GM13977 (cell line): ENCODE measurements at regions not wholly inside any gene's neighbourhood (a gene's known extent, or its start where the extent isn't known, plus 50 kb on each side); places are given as distances from the start of the nearest gene placed in this dataset.
A peak's percentile ranks its signal among the peaks of the same experiment; 100 is the strongest.

Experiments used
- DNase-seq: peaks from one replicate; pipeline ENCODE4 v3.0.0; 2012; ENCODE audit warnings: low spot score
- in situ Hi-C: fragments of 300-500 bp; cut with MboI; formaldehyde crosslinking; loops from one replicate; pipeline ENCODE4 v1.12.0; 2022; ENCODE audit warnings: low sequenced_read_pairs, low pct_unique_long_range_greater_than_20kb, mixed read lengths, inconsistent platforms; ENCODE audit not compliant: unreplicated experiment
- TF ChIP-seq, protein P1 (sequence below): IDR thresholded peaks from 2 replicates; pipeline ENCODE4 v1.5.1; 2012; ENCODE audit warnings: mild to moderate bottlenecking, control low read depth; ENCODE audit not compliant: insufficient read depth; ENCODE audit errors: extremely low read depth, missing control alignments

DNA sequence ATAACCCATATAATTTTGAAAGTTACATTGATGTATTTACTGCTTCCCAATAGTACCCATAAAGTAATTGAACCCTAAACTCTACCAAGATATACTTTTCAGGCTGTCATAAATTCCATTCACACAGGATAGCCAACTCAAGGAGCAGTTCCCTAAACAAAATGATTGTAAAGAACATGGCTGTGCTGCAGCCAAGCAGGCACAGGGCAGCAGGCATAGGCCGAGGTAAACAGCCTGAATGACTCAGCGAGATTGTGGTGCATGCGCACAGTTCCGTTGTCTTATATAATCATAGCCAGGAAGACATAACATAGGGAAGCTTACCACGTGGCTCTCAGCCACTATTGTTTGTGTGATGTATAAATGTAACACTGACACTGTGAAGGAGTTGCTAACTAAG, 344.9 kb downstream of the FSCB start:
- TF ChIP-seq, protein P1, sequence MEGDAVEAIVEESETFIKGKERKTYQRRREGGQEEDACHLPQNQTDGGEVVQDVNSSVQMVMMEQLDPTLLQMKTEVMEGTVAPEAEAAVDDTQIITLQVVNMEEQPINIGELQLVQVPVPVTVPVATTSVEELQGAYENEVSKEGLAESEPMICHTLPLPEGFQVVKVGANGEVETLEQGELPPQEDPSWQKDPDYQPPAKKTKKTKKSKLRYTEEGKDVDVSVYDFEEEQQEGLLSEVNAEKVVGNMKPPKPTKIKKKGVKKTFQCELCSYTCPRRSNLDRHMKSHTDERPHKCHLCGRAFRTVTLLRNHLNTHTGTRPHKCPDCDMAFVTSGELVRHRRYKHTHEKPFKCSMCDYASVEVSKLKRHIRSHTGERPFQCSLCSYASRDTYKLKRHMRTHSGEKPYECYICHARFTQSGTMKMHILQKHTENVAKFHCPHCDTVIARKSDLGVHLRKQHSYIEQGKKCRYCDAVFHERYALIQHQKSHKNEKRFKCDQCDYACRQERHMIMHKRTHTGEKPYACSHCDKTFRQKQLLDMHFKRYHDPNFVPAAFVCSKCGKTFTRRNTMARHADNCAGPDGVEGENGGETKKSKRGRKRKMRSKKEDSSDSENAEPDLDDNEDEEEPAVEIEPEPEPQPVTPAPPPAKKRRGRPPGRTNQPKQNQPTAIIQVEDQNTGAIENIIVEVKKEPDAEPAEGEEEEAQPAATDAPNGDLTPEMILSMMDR: no peak
- in situ Hi-C loops: no loop called here
- DNase-seq: no peak

DNA sequence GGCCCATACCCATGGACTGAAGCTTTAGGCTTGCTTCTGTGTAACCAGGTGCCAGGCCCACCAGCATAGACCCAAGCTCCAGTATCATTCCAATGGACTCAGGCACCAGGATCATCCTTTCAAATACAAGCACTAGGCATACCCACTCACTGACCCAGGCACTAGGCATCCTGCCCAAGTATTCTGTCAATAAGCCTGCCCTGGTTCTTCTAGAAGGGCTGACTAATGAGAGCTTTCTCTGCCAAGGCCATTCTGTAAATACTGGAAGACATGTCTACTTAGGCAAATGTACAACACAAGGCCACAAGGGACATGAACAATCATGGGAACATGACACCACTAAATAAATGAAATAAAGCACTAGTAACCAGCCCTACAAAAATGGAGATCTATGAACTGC, 352.2 kb downstream of the FSCB start:
- TF ChIP-seq, protein P1: no peak
- in situ Hi-C loops: no loop called here

DNA sequence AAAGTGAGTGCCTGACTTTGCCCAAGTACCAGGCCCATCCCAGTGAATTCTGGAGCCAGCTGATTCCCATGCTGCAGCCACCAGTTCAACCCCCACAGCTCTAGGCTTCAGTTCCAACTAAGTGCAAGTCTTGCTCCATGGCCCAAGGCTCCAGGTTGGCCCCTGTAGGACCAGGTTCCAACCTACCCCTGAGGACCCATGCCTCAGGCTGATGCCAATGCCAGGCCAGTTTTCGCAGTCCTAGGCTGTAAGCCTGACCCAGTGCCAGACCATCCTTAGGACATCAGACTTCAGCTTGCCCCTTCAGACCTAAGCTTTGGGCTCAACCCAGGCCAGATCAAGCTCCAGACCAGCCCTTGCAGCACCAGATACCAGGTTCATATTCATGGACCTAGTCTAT, 352.6 kb downstream of the FSCB start:
- TF ChIP-seq, protein P1: no peak
- in situ Hi-C loops: no loop called here
- no peak for DNase-seq

More for the DNA sequence above, 352.2 kb downstream of the FSCB start:
- DNase-seq: no peak

DNA sequence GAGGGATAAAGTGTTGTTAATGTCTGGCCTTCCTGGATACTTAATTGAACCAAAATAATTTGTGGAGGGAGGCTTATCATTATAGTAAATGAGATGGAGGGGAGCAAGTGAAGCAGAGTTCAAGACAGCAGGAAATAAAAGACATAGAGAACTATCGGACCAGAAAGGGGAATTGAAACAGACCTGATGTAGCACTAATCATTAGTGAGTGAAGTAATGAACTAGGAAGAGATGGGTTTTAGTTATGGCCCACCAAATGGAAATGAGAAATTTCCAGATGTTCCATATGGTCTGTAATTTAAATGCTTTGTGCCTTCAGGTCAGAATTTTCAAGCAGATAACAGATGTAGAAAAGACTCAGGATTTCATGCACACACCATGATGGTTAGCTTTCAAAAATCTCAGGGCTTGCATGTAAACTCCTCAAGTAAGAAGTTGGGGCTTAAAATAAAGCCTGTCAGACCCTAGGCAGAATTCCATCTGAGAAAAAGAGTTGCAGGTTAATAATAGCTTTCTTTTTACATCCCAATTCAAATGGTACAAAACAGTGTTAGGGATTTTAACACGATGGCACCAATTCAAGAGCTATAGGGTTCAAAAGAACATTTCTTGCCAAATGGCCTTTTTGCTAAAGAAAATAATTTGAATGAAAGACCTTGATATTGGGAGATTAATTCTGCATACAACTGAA, 355.8 kb downstream of the FSCB start:
- in situ Hi-C loops: no loop called here
- TF ChIP-seq, protein P1: no peak
- DNase-seq: no peak

DNA sequence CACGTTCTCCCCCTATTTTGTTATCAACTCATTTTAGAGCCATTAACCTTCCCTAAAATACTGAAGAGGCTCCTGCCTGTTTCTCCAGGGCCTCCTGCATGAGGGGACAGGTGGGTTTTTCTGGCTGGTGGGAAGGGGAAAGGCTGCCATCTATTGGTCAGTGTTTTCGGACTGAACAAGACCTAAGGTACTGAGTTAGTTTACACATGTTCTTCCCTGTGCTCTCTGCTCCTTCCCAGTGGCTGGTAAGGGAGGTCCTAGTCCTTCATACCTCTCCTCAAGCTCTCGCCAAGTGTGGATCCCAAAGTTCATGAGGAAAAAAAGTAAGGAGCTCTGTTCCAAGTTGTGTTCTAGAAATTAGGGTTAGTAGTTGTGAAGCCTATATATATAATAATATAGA, 357.5 kb downstream of the FSCB start:
- TF ChIP-seq, protein P1: peak; percentile 45
- in situ Hi-C loops: no loop called here
- no peak for DNase-seq

DNA sequence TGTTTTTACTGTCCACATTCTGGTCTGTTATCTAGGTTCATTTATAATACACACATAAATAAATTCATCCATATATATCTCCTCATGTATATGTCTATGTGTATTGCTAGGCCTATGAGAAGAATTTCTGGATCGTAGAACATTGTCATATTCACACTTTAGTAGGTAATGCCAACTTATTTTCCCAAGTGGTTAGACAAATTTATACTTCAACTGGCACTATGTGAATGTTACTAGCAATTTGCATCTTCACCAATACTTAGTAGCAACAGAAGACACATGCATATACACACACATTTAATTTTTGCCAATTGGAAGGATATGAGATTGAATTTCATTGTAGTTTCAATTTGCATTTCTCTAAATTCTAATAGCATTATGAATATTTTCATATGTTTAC, 365.1 kb downstream of the FSCB start:
- DNase-seq: no peak
- TF ChIP-seq, protein P1: no peak
- in situ Hi-C loops: no loop called here

DNA sequence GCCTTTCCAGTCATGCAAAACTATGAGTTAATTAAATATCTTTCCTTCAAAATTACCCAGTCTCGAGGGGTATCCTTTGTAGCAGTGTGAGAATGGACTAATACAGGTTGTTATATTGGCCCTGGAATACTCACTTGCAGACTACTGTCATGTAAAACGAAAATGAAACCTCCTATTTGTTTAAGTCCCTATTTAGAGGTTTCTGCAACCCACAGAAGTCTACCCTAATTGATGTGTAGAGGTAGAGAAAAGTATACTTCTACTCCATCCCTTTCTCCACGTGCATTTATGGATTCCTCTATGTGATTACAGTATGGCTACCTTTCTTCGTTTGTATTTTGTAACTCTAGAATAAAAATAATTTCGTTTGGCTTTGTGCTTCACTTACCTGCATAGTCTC, 371.1 kb downstream of the FSCB start:
- in situ Hi-C loops: no loop called here
- no peak for DNase-seq
- TF ChIP-seq, protein P1: no peak
